NCI-H187 (cell line): ENCODE measurements at regions not wholly inside any gene's neighbourhood (a gene's known extent, or its start where the extent isn't known, plus 50 kb on each side); places are given as distances from the start of the nearest gene placed in this dataset.

ENCODE experiments used
- DNase-seq, 2 experiments: peaks; one replicate each; lab custom pipeline; 2025; lab: John Stamatoyannopoulos, UW

- no peak for DNase-seq
These were observed 206.1 kb upstream of the CELF2 start for GRCh38 chr10:10811562-10811961.

GRCh38 chr10:10813656-10814055 lies 204.0 kb upstream of the CELF2 start:
- DNase-seq: no peak

GRCh38 chr10:10814069-10814468 lies 203.6 kb upstream of the CELF2 start:
- DNase-seq: no peak

GRCh38 chr10:10816447-10816846 lies 201.2 kb upstream of the CELF2 start:
- no peak for DNase-seq

GRCh38 chr10:10817609-10818008 lies 200.1 kb upstream of the CELF2 start:
- no peak for DNase-seq

- no peak for DNase-seq
These were observed 199.6 kb upstream of the CELF2 start for GRCh38 chr10:10818082-10818481.

- DNase-seq: no peak
These were observed 198.3 kb upstream of the CELF2 start for GRCh38 chr10:10819206-10819856.

GRCh38 chr10:10821926-10822325 lies 195.7 kb upstream of the CELF2 start:
- no peak for DNase-seq

- DNase-seq: no peak
These were observed 193.0 kb upstream of the CELF2 start for GRCh38 chr10:10824591-10825148.

- DNase-seq: no peak
These were observed 191.5 kb upstream of the CELF2 start for GRCh38 chr10:10826125-10826524.

- no peak for DNase-seq
These were observed 189.0 kb upstream of the CELF2 start for GRCh38 chr10:10828623-10829022.

- no peak for DNase-seq
These were observed 188.1 kb upstream of the CELF2 start for GRCh38 chr10:10829576-10829975.

GRCh38 chr10:10830293-10830986 lies 187.2 kb upstream of the CELF2 start:
- no peak for DNase-seq

GRCh38 chr10:10831085-10831484 lies 186.6 kb upstream of the CELF2 start:
- no peak for DNase-seq

- no peak for DNase-seq
These were observed 183.7 kb upstream of the CELF2 start for GRCh38 chr10:10833955-10834354.

GRCh38 chr10:10844251-10844650 lies 173.4 kb upstream of the CELF2 start:
- no peak for DNase-seq

GRCh38 chr10:10845185-10845584 lies 172.5 kb upstream of the CELF2 start:
- no peak for DNase-seq

- no peak for DNase-seq
These were observed 171.7 kb upstream of the CELF2 start for GRCh38 chr10:10845826-10846503.

- no peak for DNase-seq
These were observed 171.2 kb upstream of the CELF2 start for GRCh38 chr10:10846504-10846900.

- DNase-seq: no peak
These were observed 170.3 kb upstream of the CELF2 start for GRCh38 chr10:10847387-10847786.

GRCh38 chr10:10848488-10849111 lies 169.1 kb upstream of the CELF2 start:
- no peak for DNase-seq

GRCh38 chr10:10849306-10849705 lies 168.4 kb upstream of the CELF2 start:
- DNase-seq: no peak

- DNase-seq: no peak
These were observed 167.5 kb upstream of the CELF2 start for GRCh38 chr10:10850214-10850613.
